IMR-90 (cell line): ENCODE measurements at regions not wholly inside any gene's neighbourhood (a gene's known extent, or its start where the extent isn't known, plus 50 kb on each side); places are given as distances from the start of the nearest gene placed in this dataset.

Experiments used
- BHLHE40 ChIP-seq: fragments of 150-350 bp; IDR thresholded peaks from 2 replicates; pipeline ENCODE4 v1.6.1; 2016; ENCODE audit warnings: mild to moderate bottlenecking, low read depth, low read length
- CEBPB ChIP-seq: IDR thresholded peaks from 2 replicates; pipeline ENCODE4 v1.6.1; 2012; ENCODE audit warnings: low read depth, low read length, improper control_type of control experiment
- ELK1 ChIP-seq: fragments of 150-350 bp; IDR thresholded peaks from 2 replicates; pipeline ENCODE4 v1.6.1; 2016; ENCODE audit warnings: low read depth, mild to moderate bottlenecking, low read length, moderate library complexity, borderline replicate concordance
- FOS ChIP-seq: fragments of 150-350 bp; IDR thresholded peaks from 2 replicates; pipeline ENCODE4 v1.6.1; 2016; ENCODE audit warnings: low read depth, low read length
- MAZ ChIP-seq: IDR thresholded peaks from 2 replicates; pipeline ENCODE4 v1.6.1; 2012; ENCODE audit warnings: low read depth, mild to moderate bottlenecking, low read length, improper control_type of control experiment, moderate library complexity, borderline replicate concordance
- NFE2L2 ChIP-seq: fragments of 150-350 bp; IDR thresholded peaks from 2 replicates; pipeline ENCODE4 v1.6.1; 2016; ENCODE audit warnings: low read depth, mild to moderate bottlenecking, low read length
- POLR2A ChIP-seq: IDR thresholded peaks from 2 replicates; pipeline ENCODE4 v1.6.1; 2012; ENCODE audit warnings: mild to moderate bottlenecking, low read depth, low read length
- RAD21 ChIP-seq: IDR thresholded peaks from 2 replicates; pipeline ENCODE4 v1.6.1; 2012; ENCODE audit warnings: low read length, improper control_type of control experiment
- RCOR1 ChIP-seq: IDR thresholded peaks from 2 replicates; pipeline ENCODE4 v1.6.1; 2012; ENCODE audit warnings: mild to moderate bottlenecking, low read length, improper control_type of control experiment; ENCODE audit not compliant: insufficient replicate concordance
- RFX5 ChIP-seq: IDR thresholded peaks from 2 replicates; pipeline ENCODE4 v1.8.0; 2012; ENCODE audit warnings: low read depth, mild to moderate bottlenecking, low read length, moderate library complexity
- SMC3 ChIP-seq: fragments of 150-350 bp; IDR thresholded peaks from 2 replicates; pipeline ENCODE4 v1.6.1; 2016; ENCODE audit warnings: low read depth, mild to moderate bottlenecking, antibody characterized with exemption, low read length, moderate library complexity
- TF ChIP-seq, protein P1 (sequence below): conservative IDR thresholded peaks from 2 replicates; pipeline ENCODE4 v1.5.1; 2012; ENCODE audit warnings: mild to moderate bottlenecking, low read depth, low read length, improper control_type of control experiment
- TF ChIP-seq, protein P2 (sequence below): fragments of 150-350 bp; IDR thresholded peaks from 2 replicates; pipeline ENCODE4 v1.6.1; 2017; ENCODE audit warnings: mild to moderate bottlenecking, antibody characterized with exemption, low read length, low read depth

DNA sequence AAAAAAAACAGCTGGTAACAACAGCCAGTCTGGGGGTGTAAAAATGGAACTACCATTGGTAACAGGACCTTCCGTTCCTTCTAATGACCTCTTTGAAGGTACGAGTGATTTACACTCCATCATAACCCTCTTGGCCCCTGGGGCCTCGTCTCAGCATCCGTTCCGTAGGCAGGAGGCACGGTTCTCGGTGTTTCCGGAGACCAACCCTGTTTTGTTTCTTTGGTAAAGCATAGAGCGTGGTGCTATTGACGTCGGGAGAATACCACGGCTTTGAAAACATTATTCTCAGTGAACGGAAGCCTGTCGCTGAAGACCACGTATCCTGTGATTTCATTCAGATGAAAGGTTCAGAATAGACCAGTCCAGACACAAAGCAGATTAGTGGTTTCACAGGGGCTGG, 198.9 kb downstream of the ASMT start:
- TF ChIP-seq, protein P1, sequence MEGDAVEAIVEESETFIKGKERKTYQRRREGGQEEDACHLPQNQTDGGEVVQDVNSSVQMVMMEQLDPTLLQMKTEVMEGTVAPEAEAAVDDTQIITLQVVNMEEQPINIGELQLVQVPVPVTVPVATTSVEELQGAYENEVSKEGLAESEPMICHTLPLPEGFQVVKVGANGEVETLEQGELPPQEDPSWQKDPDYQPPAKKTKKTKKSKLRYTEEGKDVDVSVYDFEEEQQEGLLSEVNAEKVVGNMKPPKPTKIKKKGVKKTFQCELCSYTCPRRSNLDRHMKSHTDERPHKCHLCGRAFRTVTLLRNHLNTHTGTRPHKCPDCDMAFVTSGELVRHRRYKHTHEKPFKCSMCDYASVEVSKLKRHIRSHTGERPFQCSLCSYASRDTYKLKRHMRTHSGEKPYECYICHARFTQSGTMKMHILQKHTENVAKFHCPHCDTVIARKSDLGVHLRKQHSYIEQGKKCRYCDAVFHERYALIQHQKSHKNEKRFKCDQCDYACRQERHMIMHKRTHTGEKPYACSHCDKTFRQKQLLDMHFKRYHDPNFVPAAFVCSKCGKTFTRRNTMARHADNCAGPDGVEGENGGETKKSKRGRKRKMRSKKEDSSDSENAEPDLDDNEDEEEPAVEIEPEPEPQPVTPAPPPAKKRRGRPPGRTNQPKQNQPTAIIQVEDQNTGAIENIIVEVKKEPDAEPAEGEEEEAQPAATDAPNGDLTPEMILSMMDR, result no peak
- no peak for TF ChIP-seq SMC3
- TF ChIP-seq RCOR1, result no peak
- TF ChIP-seq POLR2A, result no peak
- no peak for TF ChIP-seq RAD21
- no peak for TF ChIP-seq NFE2L2
- TF ChIP-seq, protein P2, sequence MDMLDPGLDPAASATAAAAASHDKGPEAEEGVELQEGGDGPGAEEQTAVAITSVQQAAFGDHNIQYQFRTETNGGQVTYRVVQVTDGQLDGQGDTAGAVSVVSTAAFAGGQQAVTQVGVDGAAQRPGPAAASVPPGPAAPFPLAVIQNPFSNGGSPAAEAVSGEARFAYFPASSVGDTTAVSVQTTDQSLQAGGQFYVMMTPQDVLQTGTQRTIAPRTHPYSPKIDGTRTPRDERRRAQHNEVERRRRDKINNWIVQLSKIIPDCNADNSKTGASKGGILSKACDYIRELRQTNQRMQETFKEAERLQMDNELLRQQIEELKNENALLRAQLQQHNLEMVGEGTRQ, result no peak
- TF ChIP-seq ELK1, result no peak
- no peak for TF ChIP-seq BHLHE40
- no peak for TF ChIP-seq MAZ
- no peak for TF ChIP-seq CEBPB
- TF ChIP-seq RFX5, result no peak
- TF ChIP-seq FOS, result no peak
